ENCODE measurements at regions not wholly inside any gene's neighbourhood (a gene's known extent, or its start where the extent isn't known, plus 50 kb on each side); places are given as distances from the start of the nearest gene placed in this dataset.
"Not testable (repeated sequence)": the region's sequence is repeated elsewhere in the genome, so short reads cannot be mapped to it uniquely, and the experiment has no call there.

DNA sequence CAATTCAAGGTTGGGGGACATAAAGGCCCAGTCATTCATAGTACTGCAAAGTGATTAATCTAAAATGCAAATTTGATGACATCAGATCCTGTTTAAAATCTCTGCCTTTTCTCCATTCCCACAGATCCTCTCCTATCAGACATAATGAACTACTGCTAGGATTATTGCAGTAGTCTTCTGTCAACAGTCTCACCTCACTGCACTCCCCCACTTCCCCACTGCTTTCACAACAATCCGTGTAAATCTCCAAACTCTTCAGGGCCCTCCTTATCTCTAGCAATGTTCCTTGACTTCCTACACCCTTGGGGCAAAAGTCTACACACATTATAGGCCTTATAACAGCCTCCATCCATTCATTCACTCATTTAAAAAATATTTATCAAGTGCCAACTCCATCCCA lies 112.4 kb downstream of the KBTBD2 start:
- Histone ChIP-seq H3K9ac (ENCODE audit: low read depth, low read length) (no peak overlapping the region), H3K9me3 (ENCODE audit: control insufficient read depth, insufficient read depth, low read length) (no peaks in the 10 kb centered on the region), H3K4me1 (ENCODE audit: control insufficient read depth, insufficient read depth, low read length) (no peaks in the 10 kb centered on the region), H3K4me3 (ENCODE audit: low read depth, low read length) (no peak overlapping the region), H3K27me3 (ENCODE audit: control insufficient read depth, insufficient read depth, low read length) (no peaks in the 10 kb centered on the region), H3K36me3 (ENCODE audit: control insufficient read depth, insufficient read depth, low read length) (no peaks in the 10 kb centered on the region)

DNA sequence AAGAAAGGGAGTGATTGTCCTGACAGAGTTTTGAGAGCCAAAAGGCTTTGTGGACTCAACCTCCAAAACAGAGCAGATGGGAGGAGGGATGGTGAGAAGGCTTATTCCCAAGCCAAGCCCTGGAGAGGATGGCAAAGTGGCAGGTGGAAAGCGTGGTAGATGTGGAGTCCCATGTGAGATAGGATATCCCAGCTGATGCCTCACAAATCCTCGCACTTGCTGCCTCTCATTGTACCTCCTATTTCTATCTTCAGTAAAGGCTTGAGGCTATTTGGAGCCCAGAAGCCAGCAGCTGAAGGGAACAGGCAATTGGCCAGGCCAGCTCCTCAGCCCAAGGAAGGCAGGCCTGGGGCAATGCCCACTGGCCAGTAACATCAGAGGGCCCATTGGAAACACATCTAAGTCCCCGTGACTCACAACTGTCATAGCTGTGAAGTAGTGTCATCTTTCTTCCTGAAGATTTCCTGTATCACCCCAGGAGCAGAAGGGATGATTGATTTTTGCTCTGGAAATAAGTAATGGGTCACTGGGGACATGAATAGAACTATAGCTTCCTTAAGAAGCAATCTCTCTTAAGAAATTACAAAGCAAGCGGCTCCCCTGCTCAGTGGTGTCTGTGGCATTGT lies 114.4 kb downstream of the KBTBD2 start:
- not testable (repeated sequence) for H3K9me3 ChIP-seq (ENCODE audit: control insufficient read depth, insufficient read depth, low read length); H3K4me1 ChIP-seq (ENCODE audit: control insufficient read depth, insufficient read depth, low read length); H3K27me3 ChIP-seq (ENCODE audit: control insufficient read depth, insufficient read depth, low read length); H3K9ac ChIP-seq (ENCODE audit: low read depth, low read length); H3K36me3 ChIP-seq (ENCODE audit: control insufficient read depth, insufficient read depth, low read length); H3K4me3 ChIP-seq (ENCODE audit: low read depth, low read length)

DNA sequence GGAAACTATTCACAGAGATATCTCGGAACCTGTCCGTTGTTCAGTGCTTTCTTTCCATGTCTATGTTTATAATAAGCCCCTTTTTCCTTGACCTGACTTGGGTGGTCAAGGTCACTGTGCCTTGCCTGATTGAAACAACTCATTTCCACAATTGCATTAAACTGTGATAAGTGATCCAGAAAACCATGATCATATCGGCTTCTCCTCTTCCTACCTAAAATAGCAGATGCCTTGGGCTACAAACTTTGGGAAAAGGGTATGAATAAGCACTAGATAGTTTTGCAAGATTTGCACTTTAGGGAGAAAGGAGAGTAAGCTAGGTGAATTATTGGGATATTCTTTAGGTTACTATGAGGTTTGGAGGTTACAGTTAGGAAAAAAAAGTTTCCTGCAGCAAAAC lies 115.2 kb downstream of the KBTBD2 start:
- not testable (repeated sequence) for H3K9me3 ChIP-seq (ENCODE audit: control insufficient read depth, insufficient read depth, low read length); H3K9ac ChIP-seq (ENCODE audit: low read depth, low read length); H3K36me3 ChIP-seq (ENCODE audit: control insufficient read depth, insufficient read depth, low read length); H3K4me1 ChIP-seq (ENCODE audit: control insufficient read depth, insufficient read depth, low read length); H3K27me3 ChIP-seq (ENCODE audit: control insufficient read depth, insufficient read depth, low read length); H3K4me3 ChIP-seq (ENCODE audit: low read depth, low read length)

DNA sequence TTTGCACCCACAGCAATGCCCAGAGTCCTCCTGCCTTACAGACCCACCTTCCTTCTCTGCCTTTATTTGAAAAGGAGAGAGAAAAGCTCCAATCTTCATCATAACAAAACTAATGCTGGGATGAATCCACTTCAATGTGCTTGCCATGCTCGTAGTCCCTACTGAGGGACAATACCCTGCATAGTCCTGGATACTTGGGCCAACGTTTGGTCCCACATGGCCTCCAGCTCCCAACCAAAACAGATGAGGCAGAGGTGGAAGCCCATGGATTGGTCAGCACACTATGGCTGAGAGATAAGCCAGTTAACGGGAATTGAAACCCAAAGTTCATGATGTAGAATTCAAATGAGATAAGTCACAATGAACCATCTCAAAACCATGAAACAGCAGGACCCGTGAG lies 115.8 kb downstream of the KBTBD2 start:
- H3K27me3 ChIP-seq (ENCODE audit: control insufficient read depth, insufficient read depth, low read length); H3K36me3 ChIP-seq (ENCODE audit: control insufficient read depth, insufficient read depth, low read length); H3K9me3 ChIP-seq (ENCODE audit: control insufficient read depth, insufficient read depth, low read length); H3K4me3 ChIP-seq (ENCODE audit: low read depth, low read length); H3K9ac ChIP-seq (ENCODE audit: low read depth, low read length); H3K4me1 ChIP-seq (ENCODE audit: control insufficient read depth, insufficient read depth, low read length): not testable (repeated sequence)

DNA sequence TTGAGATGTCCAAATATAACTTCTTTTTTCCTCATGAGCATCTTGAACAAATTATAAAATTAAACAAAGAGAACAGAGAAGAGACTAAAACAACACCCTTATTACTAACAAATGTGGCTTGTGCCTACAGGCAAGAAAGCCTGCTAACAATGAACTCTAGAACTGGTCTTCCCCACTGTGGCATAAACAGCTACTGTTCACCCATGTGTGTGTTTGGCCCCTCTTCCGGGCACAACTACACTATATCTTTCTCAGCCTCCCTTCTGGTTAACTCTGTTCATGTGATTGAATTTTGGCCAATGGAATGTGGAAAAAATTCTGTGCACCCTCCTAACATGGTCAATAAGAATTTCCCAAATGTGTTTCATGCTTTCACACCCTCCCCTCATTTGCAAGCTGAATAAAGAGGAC lies 117.0 kb downstream of the KBTBD2 start:
- H3K9me3 ChIP-seq (ENCODE audit: control insufficient read depth, insufficient read depth, low read length): no peaks in the 10 kb centered on the region
- H3K4me1 ChIP-seq (ENCODE audit: control insufficient read depth, insufficient read depth, low read length): no peaks in the 10 kb centered on the region
- H3K27me3 ChIP-seq (ENCODE audit: control insufficient read depth, insufficient read depth, low read length): peaks cover 2% of the 10 kb centered on the region
- H3K4me3 ChIP-seq (ENCODE audit: low read depth, low read length): no peak overlapping the region
- no peak overlapping the region for H3K9ac ChIP-seq (ENCODE audit: low read depth, low read length)
- no peaks in the 10 kb centered on the region for H3K36me3 ChIP-seq (ENCODE audit: control insufficient read depth, insufficient read depth, low read length)

DNA sequence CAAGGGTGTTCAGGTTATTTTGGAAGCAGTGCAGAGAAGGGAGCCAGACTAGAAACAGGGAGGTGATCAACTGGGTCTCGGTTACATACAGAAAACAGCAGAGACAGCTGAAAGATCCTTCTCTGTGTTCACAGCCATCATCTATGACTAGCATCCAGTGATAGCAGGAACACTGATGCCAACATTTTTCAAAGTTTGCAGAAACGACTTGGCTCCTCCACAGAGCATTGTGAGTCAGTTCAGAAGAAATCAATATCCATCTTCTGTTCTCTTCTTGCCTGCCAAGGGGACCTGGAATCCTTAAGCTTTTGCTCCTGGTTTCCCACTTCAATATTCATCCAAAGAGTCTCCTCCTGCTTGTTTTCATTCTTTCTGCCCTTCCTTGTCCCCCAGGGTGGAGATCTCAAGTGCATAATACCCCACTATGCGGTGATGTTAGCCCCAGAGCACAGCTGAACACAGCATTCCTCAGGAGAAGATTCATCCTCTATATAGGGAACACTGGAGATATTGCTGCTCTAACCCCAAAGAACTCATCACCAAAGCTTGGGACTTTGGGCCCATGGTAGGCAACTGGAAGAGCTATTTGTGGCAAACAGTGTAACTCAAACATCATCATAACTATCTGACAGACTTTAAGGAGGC lies 122.6 kb downstream of the KBTBD2 start:
- not testable (repeated sequence) for H3K9ac ChIP-seq (ENCODE audit: low read depth, low read length); H3K4me1 ChIP-seq (ENCODE audit: control insufficient read depth, insufficient read depth, low read length); H3K36me3 ChIP-seq (ENCODE audit: control insufficient read depth, insufficient read depth, low read length); H3K4me3 ChIP-seq (ENCODE audit: low read depth, low read length); H3K9me3 ChIP-seq (ENCODE audit: control insufficient read depth, insufficient read depth, low read length)
- H3K27me3 ChIP-seq (ENCODE audit: control insufficient read depth, insufficient read depth, low read length): peaks cover 16% of the 10 kb centered on the region

DNA sequence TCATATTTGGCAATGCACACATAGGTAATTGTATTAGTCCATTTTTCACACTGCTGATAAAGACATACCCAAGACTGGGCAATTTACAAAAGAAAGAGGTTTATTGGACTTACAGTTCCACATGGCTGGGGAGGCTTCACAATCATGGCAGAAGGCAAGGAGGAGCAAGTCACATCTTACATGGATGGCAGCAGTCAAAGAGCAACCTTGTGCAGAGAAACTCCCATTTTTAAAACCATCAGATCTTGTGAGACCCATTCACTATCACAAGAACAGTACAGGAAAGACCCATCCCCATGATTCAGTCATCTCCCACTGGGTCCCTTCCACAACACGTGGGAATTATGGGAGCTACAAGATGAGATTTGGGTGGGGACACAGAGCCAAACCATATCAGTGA lies 123.2 kb downstream of the KBTBD2 start:
- H3K27me3 ChIP-seq (ENCODE audit: control insufficient read depth, insufficient read depth, low read length): peaks cover 22% of the 10 kb centered on the region
- H3K36me3 ChIP-seq (ENCODE audit: control insufficient read depth, insufficient read depth, low read length); H3K9ac ChIP-seq (ENCODE audit: low read depth, low read length); H3K4me1 ChIP-seq (ENCODE audit: control insufficient read depth, insufficient read depth, low read length); H3K9me3 ChIP-seq (ENCODE audit: control insufficient read depth, insufficient read depth, low read length); H3K4me3 ChIP-seq (ENCODE audit: low read depth, low read length): not testable (repeated sequence)

DNA sequence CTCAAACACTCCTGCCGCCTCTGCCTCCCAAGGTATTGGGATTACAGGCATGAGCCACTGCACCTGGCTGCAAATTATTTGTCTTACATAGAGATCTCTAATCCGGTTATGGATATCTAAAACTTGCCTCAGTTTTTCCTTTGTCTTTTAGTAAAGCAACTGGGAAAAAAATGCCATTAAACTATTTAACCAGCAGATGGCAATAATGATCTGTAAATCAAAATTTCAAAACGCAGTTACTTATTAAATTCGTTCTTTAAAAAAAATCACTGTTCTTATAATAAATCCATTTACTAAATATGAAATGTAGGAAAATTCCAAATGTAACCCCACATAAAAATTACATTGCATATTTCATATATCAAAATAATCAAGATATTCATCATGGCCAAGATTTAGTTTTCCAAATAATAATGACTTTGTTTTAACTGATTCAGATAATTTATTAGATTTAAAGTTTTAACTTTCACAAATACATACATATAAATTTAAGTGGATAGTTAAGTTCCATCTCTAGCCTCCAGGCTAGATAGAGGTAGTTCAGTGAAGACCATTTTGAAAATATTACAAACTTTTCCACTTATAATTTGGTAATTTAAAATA lies 125.8 kb downstream of the KBTBD2 start:
- H3K9ac ChIP-seq (ENCODE audit: low read depth, low read length); H3K36me3 ChIP-seq (ENCODE audit: control insufficient read depth, insufficient read depth, low read length); H3K4me3 ChIP-seq (ENCODE audit: low read depth, low read length); H3K4me1 ChIP-seq (ENCODE audit: control insufficient read depth, insufficient read depth, low read length); H3K9me3 ChIP-seq (ENCODE audit: control insufficient read depth, insufficient read depth, low read length): not testable (repeated sequence)
- H3K27me3 ChIP-seq (ENCODE audit: control insufficient read depth, insufficient read depth, low read length): peaks cover 46% of the 10 kb centered on the region

DNA sequence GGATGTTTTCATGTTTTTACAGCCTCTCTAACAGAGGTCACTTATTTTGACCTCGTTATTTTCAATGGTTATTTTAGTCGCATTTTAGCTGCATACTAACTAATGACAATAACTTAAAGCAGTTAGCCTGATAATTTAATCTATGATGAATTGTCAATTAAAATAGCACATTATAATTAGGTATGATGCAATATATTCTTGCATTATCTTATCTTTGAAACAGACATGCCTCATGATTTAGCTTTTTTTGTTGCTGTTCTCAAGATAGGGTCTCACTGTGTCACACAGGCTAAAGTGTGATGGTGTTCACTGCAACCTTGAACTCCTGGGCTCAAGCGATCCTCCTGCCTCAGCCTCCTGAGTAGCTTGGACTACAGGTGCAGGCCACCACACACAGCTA lies 126.4 kb downstream of the KBTBD2 start:
- Histone ChIP-seq H3K36me3 (ENCODE audit: control insufficient read depth, insufficient read depth, low read length) (no peaks in the 10 kb centered on the region), H3K9me3 (ENCODE audit: control insufficient read depth, insufficient read depth, low read length) (no peaks in the 10 kb centered on the region), H3K4me1 (ENCODE audit: control insufficient read depth, insufficient read depth, low read length) (no peaks in the 10 kb centered on the region), H3K9ac (ENCODE audit: low read depth, low read length) (no peak overlapping the region), H3K4me3 (ENCODE audit: low read depth, low read length) (no peak overlapping the region), H3K27me3 (ENCODE audit: control insufficient read depth, insufficient read depth, low read length) (peaks cover 51% of the 10 kb centered on the region)

DNA sequence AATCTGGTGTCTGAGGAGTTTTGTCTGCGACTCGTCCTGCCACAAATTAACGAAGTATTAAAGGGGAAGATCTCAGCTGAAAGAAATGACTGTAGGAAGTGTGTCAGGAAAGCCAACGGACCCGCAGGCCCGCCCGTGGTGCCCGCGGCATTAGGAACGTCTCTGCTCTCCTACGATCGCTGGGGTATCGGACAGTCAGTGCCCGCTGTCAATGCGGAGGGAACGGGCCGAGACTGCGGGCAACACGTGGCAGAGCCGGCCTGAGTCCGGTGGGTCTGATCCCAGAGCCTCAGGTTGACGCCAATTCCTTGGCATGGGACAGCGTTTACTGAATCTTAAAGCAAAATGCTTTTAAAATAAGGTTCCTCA lies 128.7 kb downstream of the KBTBD2 start:
- H3K4me3 ChIP-seq (ENCODE audit: low read depth, low read length): peak overlapping the region; percentile 35
- no peaks in the 10 kb centered on the region for H3K4me1 ChIP-seq (ENCODE audit: control insufficient read depth, insufficient read depth, low read length)
- no peaks in the 10 kb centered on the region for H3K9me3 ChIP-seq (ENCODE audit: control insufficient read depth, insufficient read depth, low read length)
- no peaks in the 10 kb centered on the region for H3K36me3 ChIP-seq (ENCODE audit: control insufficient read depth, insufficient read depth, low read length)
- H3K9ac ChIP-seq (ENCODE audit: low read depth, low read length): no peak overlapping the region
- H3K27me3 ChIP-seq (ENCODE audit: control insufficient read depth, insufficient read depth, low read length): peaks cover 62% of the 10 kb centered on the region

DNA sequence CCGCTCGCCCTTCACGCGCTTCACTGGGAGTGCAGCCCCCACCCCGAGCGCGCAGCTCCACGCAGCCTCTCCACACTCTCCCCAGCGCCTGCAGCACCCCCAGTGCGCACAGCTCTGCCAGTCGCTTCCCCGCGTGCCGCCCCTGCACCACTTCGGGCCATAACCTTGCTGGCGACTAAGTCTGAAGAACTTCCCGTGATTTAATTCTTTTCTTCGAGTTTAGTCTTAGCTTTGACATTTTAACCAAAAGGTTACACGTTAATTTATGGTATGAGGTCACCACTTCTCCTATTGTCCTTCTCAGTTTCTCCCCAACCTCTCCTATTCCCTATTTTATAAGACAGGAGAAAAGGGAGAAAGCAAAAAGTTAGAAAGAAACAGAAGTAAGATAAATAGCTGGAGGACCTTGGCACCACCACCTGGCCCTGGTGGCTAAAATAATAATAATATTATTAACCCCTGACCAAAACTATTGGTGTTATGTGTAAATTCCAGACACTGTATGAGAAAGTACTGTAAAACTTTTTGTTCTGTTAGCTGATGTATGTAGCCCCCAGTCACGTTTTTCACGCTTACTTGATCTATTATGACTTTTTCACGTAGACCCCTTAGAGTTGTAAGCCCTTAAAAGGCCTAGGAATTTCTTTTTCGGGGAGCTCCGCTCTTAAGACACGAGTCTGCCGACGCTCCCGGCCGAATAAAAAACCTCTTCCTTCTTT lies 129.2 kb downstream of the KBTBD2 start:
- not testable (repeated sequence) for H3K36me3 ChIP-seq (ENCODE audit: control insufficient read depth, insufficient read depth, low read length); H3K9ac ChIP-seq (ENCODE audit: low read depth, low read length); H3K4me1 ChIP-seq (ENCODE audit: control insufficient read depth, insufficient read depth, low read length); H3K9me3 ChIP-seq (ENCODE audit: control insufficient read depth, insufficient read depth, low read length)
- H3K4me3 ChIP-seq (ENCODE audit: low read depth, low read length): peak overlapping the region; percentile 62
- H3K27me3 ChIP-seq (ENCODE audit: control insufficient read depth, insufficient read depth, low read length): peaks cover 62% of the 10 kb centered on the region

Data from iPS-15b (cell line).